Neural cell (in vitro differentiated cells): ENCODE measurements at regions not wholly inside any gene's neighbourhood (a gene's known extent, or its start where the extent isn't known, plus 50 kb on each side); places are given as distances from the start of the nearest gene placed in this dataset.
A peak's percentile ranks its signal among the peaks of the same experiment; 100 is the strongest.

ENCODE experiments used
- H2AFZ ChIP-seq: fragments of 200-600, 300-800 bp; sonication (generic), shearing (Covaris generic); 2 replicates; pipeline ENCODE4 v1.6.0; 2014; ENCODE audit warnings: low read depth, mild to moderate bottlenecking, antibody characterized with exemption, low read length, moderate library complexity
- H3F3A ChIP-seq: fragments of 200-600 bp; shearing (Covaris generic); 2 replicates; pipeline ENCODE4 v1.6.1; 2016; ENCODE audit warnings: mild to moderate bottlenecking, moderate library complexity, mixed read lengths, antibody characterized with exemption, low read length; ENCODE audit not compliant: insufficient read depth, poor library complexity, severe bottlenecking
- H3K27ac ChIP-seq: fragments of 200-600, 300-800 bp; sonication (generic), shearing (Covaris generic); 2 replicates; pipeline ENCODE4 v1.5.1; 2014; ENCODE audit warnings: mild to moderate bottlenecking, low read length, moderate library complexity
- H3K27me3 ChIP-seq: fragments of 300-800, 200-600 bp; sonication (generic), shearing (Covaris generic); 2 replicates; pipeline ENCODE4 v1.6.0; 2014; ENCODE audit warnings: mild to moderate bottlenecking, low read depth, low read length, moderate library complexity; ENCODE audit not compliant: insufficient read depth
- H3K36me3 ChIP-seq: fragments of 300-800, 200-600 bp; sonication (generic), shearing (Covaris generic); 2 replicates; pipeline ENCODE4 v1.5.1; 2014; ENCODE audit warnings: mild to moderate bottlenecking, antibody characterized with exemption, low read length, moderate library complexity; ENCODE audit not compliant: insufficient read depth
- H3K4me2 ChIP-seq: fragments of 300-800, 200-600 bp; sonication (generic), shearing (Covaris generic); 2 replicates; pipeline ENCODE4 v1.6.0; 2014; ENCODE audit warnings: mild to moderate bottlenecking, low read length
- H3K4me3 ChIP-seq: fragments of 300-800, 200-600 bp; sonication (generic), shearing (Covaris generic); 2 replicates; pipeline ENCODE4 v1.5.1; 2014; ENCODE audit warnings: mild to moderate bottlenecking, low read length, moderate library complexity
- H3K79me2 ChIP-seq: fragments of 200-600 bp; shearing (Covaris generic); replicated peaks from 2 replicates; pipeline ENCODE4 v1.6.0; 2014; ENCODE audit warnings: mild to moderate bottlenecking, low read length, moderate library complexity; ENCODE audit not compliant: insufficient read depth
- H3K9ac ChIP-seq: fragments of 300-800, 200-600 bp; sonication (generic), shearing (Covaris generic); 2 replicates; pipeline ENCODE4 v1.6.1; 2016; ENCODE audit warnings: mild to moderate bottlenecking, low read length, mixed read lengths
- H3K9me2 ChIP-seq: fragments of 200-600 bp; shearing (Covaris generic); 2 replicates; pipeline ENCODE4 v1.6.1; 2016; ENCODE audit warnings: mild to moderate bottlenecking, low read length, mixed read lengths; ENCODE audit not compliant: insufficient read depth
- H3K9me3 ChIP-seq: fragments of 200-600, 300-800 bp; sonication (generic), shearing (Covaris generic); 2 replicates; pipeline ENCODE4 v1.6.1; 2016; ENCODE audit warnings: mild to moderate bottlenecking, mixed run types, low read length, moderate library complexity, mixed read lengths
- H4K20me1 ChIP-seq: fragments of 200-600 bp; shearing (Covaris generic); 2 replicates; pipeline ENCODE4 v1.6.1; 2016; ENCODE audit warnings: mild to moderate bottlenecking, mixed run types; ENCODE audit not compliant: insufficient read depth
- CTCF ChIP-seq: fragments of 450-650 bp; IDR thresholded peaks from 2 replicates; pipeline ENCODE4 v1.5.1; 2014; ENCODE audit warnings: antibody characterized with exemption, mild to moderate bottlenecking, moderate library complexity; ENCODE audit not compliant: poor library complexity, severe bottlenecking
- EP300 ChIP-seq: fragments of 450-650 bp; conservative IDR thresholded peaks from 2 replicates; pipeline ENCODE4 v1.6.1; 2014; ENCODE audit warnings: antibody characterized with exemption, mild to moderate bottlenecking, moderate library complexity; ENCODE audit not compliant: poor library complexity, severe bottlenecking
- EZH2 ChIP-seq: fragments of 200-600, 300-800 bp; shearing (Covaris generic), sonication (generic); IDR thresholded peaks from 2 replicates; pipeline ENCODE4 v1.6.1; 2014; ENCODE audit warnings: antibody characterized with exemption, low read length, borderline replicate concordance, mild to moderate bottlenecking; ENCODE audit not compliant: insufficient read depth, poor library complexity, severe bottlenecking
- MXI1 ChIP-seq: fragments of 450-650 bp; conservative IDR thresholded peaks from 2 replicates; pipeline ENCODE4 v1.6.1; 2014; ENCODE audit warnings: antibody characterized with exemption, mild to moderate bottlenecking; ENCODE audit not compliant: poor library complexity, severe bottlenecking
- POLR2AphosphoS5 ChIP-seq: IDR thresholded peaks from 2 replicates; pipeline ENCODE4 v1.6.1; 2012
- RAD21 ChIP-seq: fragments of 450-650 bp; conservative IDR thresholded peaks from 2 replicates; pipeline ENCODE4 v1.6.1; 2014; ENCODE audit warnings: antibody characterized with exemption, mild to moderate bottlenecking, moderate library complexity
- SMC3 ChIP-seq: fragments of 450-650 bp; conservative IDR thresholded peaks from 2 replicates; pipeline ENCODE4 v1.6.1; 2014; ENCODE audit warnings: antibody characterized with exemption, mild to moderate bottlenecking, moderate library complexity; ENCODE audit not compliant: poor library complexity
- TAF1 ChIP-seq: IDR thresholded peaks from 2 replicates; pipeline ENCODE4 v1.6.1; 2012; ENCODE audit warnings: low read depth
- TF ChIP-seq, protein P1 (sequence below): IDR thresholded peaks from 2 replicates; pipeline ENCODE4 v1.6.1; 2012; ENCODE audit warnings: borderline replicate concordance

- Histone ChIP-seq H3K4me2 (no peak overlapping the region), H3K79me2 (no peaks in the 10 kb centered on the region), H3K27ac (no peak overlapping the region), H3K9me2 (no peaks in the 10 kb centered on the region), H3F3A (no peaks in the 10 kb centered on the region), H3K9me3 (no peaks in the 10 kb centered on the region), H3K36me3 (no peaks in the 10 kb centered on the region), H3K9ac (no peak overlapping the region), H3K4me3 (no peak overlapping the region), H2AFZ (no peak overlapping the region), H3K27me3 (no peaks in the 10 kb centered on the region), H4K20me1 (no peaks in the 10 kb centered on the region)
- TF ChIP-seq, protein P1, sequence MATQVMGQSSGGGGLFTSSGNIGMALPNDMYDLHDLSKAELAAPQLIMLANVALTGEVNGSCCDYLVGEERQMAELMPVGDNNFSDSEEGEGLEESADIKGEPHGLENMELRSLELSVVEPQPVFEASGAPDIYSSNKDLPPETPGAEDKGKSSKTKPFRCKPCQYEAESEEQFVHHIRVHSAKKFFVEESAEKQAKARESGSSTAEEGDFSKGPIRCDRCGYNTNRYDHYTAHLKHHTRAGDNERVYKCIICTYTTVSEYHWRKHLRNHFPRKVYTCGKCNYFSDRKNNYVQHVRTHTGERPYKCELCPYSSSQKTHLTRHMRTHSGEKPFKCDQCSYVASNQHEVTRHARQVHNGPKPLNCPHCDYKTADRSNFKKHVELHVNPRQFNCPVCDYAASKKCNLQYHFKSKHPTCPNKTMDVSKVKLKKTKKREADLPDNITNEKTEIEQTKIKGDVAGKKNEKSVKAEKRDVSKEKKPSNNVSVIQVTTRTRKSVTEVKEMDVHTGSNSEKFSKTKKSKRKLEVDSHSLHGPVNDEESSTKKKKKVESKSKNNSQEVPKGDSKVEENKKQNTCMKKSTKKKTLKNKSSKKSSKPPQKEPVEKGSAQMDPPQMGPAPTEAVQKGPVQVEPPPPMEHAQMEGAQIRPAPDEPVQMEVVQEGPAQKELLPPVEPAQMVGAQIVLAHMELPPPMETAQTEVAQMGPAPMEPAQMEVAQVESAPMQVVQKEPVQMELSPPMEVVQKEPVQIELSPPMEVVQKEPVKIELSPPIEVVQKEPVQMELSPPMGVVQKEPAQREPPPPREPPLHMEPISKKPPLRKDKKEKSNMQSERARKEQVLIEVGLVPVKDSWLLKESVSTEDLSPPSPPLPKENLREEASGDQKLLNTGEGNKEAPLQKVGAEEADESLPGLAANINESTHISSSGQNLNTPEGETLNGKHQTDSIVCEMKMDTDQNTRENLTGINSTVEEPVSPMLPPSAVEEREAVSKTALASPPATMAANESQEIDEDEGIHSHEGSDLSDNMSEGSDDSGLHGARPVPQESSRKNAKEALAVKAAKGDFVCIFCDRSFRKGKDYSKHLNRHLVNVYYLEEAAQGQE = no peak
- no peak for TF ChIP-seq SMC3
- TF ChIP-seq TAF1 = no peak
- no peak for TF ChIP-seq EP300
- TF ChIP-seq MXI1 = no peak
- no peak for TF ChIP-seq POLR2AphosphoS5
- TF ChIP-seq CTCF = no peak
- TF ChIP-seq RAD21 = no peak
- no peak for TF ChIP-seq EZH2
Measured at GRCh38 chr13:65454403-65454802, 1775.7 kb downstream of the PCDH9 start.

GRCh38 chr13:65453982-65454381 lies 1776.2 kb downstream of the PCDH9 start:
- Histone ChIP-seq H3K79me2 (no peaks in the 10 kb centered on the region), H3K36me3 (no peaks in the 10 kb centered on the region), H2AFZ (no peak overlapping the region), H3K9ac (no peak overlapping the region), H3F3A (no peaks in the 10 kb centered on the region), H3K4me2 (no peak overlapping the region), H3K27me3 (no peaks in the 10 kb centered on the region), H3K9me2 (no peaks in the 10 kb centered on the region), H3K4me3 (no peak overlapping the region), H4K20me1 (no peaks in the 10 kb centered on the region), H3K27ac (no peak overlapping the region), H3K9me3 (no peaks in the 10 kb centered on the region)
- TF ChIP-seq POLR2AphosphoS5 (peak; percentile 77), RAD21 (no peak), EP300 (peak; percentile 91), EZH2 (no peak)

- Histone ChIP-seq H3K4me3 (no peak overlapping the region), H4K20me1 (no peaks in the 10 kb centered on the region), H3K9me3 (peaks cover 7% of the 10 kb centered on the region), H3F3A (no peaks in the 10 kb centered on the region), H2AFZ (no peak overlapping the region), H3K9me2 (no peaks in the 10 kb centered on the region), H3K27me3 (no peaks in the 10 kb centered on the region), H3K4me2 (no peak overlapping the region), H3K27ac (no peak overlapping the region), H3K36me3 (no peaks in the 10 kb centered on the region), H3K9ac (no peak overlapping the region), H3K79me2 (no peaks in the 10 kb centered on the region)
- TF ChIP-seq MXI1 = no peak
Measured at GRCh38 chr13:65445340-65445739, 1784.8 kb downstream of the PCDH9 start.
